ENCODE measurements at regions not wholly inside any gene's neighbourhood (a gene's known extent, or its start where the extent isn't known, plus 50 kb on each side); places are given as distances from the start of the nearest gene placed in this dataset.

DNA sequence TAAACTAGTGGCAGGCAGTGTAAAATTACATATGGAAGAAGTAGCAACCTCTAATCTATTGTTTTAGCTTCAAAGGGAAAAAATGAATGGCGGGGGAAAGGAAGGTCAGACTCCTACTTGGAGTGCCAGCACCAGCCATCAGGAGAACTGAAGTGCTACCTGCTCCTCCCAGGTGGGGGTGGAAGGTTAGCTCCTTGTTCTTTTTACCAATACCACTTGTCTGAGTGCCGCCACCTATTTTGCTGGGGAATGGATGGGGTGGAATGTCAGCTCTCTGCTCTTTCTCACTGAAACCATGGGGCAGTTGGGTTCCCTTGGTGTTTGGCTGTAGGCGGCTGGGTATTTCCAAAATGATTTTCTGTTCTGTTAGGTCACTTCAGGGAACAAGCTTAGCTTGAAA, 428.7 kb upstream of the EPHA3 start:
- TF ChIP-seq, protein P1, sequence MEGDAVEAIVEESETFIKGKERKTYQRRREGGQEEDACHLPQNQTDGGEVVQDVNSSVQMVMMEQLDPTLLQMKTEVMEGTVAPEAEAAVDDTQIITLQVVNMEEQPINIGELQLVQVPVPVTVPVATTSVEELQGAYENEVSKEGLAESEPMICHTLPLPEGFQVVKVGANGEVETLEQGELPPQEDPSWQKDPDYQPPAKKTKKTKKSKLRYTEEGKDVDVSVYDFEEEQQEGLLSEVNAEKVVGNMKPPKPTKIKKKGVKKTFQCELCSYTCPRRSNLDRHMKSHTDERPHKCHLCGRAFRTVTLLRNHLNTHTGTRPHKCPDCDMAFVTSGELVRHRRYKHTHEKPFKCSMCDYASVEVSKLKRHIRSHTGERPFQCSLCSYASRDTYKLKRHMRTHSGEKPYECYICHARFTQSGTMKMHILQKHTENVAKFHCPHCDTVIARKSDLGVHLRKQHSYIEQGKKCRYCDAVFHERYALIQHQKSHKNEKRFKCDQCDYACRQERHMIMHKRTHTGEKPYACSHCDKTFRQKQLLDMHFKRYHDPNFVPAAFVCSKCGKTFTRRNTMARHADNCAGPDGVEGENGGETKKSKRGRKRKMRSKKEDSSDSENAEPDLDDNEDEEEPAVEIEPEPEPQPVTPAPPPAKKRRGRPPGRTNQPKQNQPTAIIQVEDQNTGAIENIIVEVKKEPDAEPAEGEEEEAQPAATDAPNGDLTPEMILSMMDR (IDR thresholded peaks at IDR 0.05), result no peak
- no peak for TF ChIP-seq POLR2A (IDR thresholded peaks at IDR 0.05)
